ENCODE measurements at regions not wholly inside any gene's neighbourhood (a gene's known extent, or its start where the extent isn't known, plus 50 kb on each side); places are given as distances from the start of the nearest gene placed in this dataset.

DNA sequence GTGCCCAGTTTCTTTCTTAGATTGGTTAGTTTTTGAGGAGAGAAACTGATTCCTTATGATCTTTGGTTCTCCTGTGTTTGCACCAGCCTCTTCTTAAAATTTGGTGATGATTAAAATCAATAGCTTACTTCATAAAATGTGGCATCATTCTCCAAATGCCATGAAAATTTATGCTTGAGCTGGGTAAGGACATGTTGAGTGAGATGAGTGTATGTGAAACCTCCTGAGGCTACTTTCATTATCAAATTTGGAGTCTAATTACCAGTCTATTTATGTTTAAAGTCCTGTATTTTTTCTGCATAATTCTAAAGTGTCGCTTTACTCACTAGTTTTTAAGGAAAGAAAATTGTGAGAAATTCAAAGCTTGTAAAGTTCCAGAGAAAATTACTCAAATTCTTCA is 102.1 kb downstream of the DIPK2A start:
- TF ChIP-seq, protein P1, sequence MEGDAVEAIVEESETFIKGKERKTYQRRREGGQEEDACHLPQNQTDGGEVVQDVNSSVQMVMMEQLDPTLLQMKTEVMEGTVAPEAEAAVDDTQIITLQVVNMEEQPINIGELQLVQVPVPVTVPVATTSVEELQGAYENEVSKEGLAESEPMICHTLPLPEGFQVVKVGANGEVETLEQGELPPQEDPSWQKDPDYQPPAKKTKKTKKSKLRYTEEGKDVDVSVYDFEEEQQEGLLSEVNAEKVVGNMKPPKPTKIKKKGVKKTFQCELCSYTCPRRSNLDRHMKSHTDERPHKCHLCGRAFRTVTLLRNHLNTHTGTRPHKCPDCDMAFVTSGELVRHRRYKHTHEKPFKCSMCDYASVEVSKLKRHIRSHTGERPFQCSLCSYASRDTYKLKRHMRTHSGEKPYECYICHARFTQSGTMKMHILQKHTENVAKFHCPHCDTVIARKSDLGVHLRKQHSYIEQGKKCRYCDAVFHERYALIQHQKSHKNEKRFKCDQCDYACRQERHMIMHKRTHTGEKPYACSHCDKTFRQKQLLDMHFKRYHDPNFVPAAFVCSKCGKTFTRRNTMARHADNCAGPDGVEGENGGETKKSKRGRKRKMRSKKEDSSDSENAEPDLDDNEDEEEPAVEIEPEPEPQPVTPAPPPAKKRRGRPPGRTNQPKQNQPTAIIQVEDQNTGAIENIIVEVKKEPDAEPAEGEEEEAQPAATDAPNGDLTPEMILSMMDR (conservative IDR thresholded peaks at IDR 0.05): no peak
- no peak for TF ChIP-seq EZH2 (IDR thresholded peaks at IDR 0.05; ENCODE audit: low read depth)

Measured in PC-9 (cell line).